Cardiac muscle cell (in vitro differentiated cells and primary cell): ENCODE measurements at regions not wholly inside any gene's neighbourhood (a gene's known extent, or its start where the extent isn't known, plus 50 kb on each side); places are given as distances from the start of the nearest gene placed in this dataset.

Experiments used
- DNase-seq, 2 donors: peaks; one replicate each; pipeline versions ENCODE4 v3.0.0 to v3.0.0-alpha.2; 2010 to 2017; ENCODE audit warnings: low read depth in 1 of 2, low spot score in 1 of 2
- H3K27ac ChIP-seq: fragments of 200-600 bp; sonication (generic); 2 replicates; pipeline ENCODE4 v1.5.1; 2016
- H3K27me3 ChIP-seq: fragments of 200-600 bp; sonication (generic); 2 replicates; pipeline ENCODE4 v1.6.0; 2016; ENCODE audit warnings: control low read depth
- H3K36me3 ChIP-seq: fragments of 200-600 bp; sonication (generic); 2 replicates; pipeline ENCODE4 v1.5.1; 2016; ENCODE audit warnings: control low read depth
- H3K4me1 ChIP-seq: fragments of 200-600 bp; sonication (generic); 2 replicates; pipeline ENCODE4 v1.8.1; 2017; ENCODE audit warnings: low read depth, mild to moderate bottlenecking, mixed run types
- H3K4me3 ChIP-seq: fragments of 200-600 bp; sonication (generic); 2 replicates; pipeline ENCODE4 v1.5.1; 2016; ENCODE audit warnings: mild to moderate bottlenecking
- H3K9me3 ChIP-seq: fragments of 200-600 bp; sonication (generic); 2 replicates; pipeline ENCODE4 v1.5.1; 2017; ENCODE audit warnings: low read depth, mild to moderate bottlenecking, control low read depth
- TF ChIP-seq, protein P1 (sequence below): IDR thresholded peaks from 2 replicates; pipeline ENCODE4 v1.5.1; 2012; ENCODE audit warnings: low read depth, mild to moderate bottlenecking, low read length

DNA sequence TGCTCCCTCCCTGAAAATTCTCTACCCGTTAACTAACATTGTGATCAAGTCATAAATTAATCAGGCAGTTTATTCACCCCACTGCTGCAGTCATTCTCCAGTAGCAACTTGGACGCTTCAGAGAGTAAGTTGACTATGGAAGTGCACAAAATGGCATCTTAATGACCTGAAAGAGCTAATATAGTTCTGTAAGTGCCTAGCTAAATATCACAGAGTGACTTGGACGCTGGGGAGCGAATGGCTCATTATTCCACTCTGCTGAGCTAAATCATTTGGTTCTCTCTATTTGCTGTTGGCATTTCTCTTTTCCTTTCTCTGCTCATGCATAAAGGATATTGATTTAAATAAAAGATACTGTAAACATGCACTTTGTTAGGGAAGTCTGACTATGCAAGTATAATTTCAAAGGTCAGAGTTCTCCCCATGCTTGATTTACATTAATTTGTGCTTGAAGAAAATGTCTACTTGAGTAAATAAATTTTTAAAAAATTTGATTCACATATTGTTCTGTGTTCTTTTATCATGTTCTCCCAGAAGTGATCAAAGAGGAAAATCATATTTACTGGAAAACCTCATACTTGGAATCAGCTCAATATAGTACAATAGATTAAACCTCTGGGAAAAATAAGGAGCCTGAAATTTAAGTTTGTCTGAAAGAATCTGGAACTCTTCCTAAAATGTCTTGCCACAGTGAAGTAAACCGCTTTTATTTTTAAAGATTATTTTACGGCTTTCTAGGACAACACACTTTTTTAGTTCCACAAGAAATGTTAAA, 169.5 kb upstream of the HAPLN1 start:
- Histone ChIP-seq H3K27me3 (no peaks in the 10 kb centered on the region), H3K36me3 (no peaks in the 10 kb centered on the region), H3K9me3 (no peaks in the 10 kb centered on the region), H3K27ac (no peak overlapping the region), H3K4me1 (no peaks in the 10 kb centered on the region), H3K4me3 (no peak overlapping the region)
- no peak for DNase-seq
- TF ChIP-seq, protein P1, sequence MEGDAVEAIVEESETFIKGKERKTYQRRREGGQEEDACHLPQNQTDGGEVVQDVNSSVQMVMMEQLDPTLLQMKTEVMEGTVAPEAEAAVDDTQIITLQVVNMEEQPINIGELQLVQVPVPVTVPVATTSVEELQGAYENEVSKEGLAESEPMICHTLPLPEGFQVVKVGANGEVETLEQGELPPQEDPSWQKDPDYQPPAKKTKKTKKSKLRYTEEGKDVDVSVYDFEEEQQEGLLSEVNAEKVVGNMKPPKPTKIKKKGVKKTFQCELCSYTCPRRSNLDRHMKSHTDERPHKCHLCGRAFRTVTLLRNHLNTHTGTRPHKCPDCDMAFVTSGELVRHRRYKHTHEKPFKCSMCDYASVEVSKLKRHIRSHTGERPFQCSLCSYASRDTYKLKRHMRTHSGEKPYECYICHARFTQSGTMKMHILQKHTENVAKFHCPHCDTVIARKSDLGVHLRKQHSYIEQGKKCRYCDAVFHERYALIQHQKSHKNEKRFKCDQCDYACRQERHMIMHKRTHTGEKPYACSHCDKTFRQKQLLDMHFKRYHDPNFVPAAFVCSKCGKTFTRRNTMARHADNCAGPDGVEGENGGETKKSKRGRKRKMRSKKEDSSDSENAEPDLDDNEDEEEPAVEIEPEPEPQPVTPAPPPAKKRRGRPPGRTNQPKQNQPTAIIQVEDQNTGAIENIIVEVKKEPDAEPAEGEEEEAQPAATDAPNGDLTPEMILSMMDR: no peak

DNA sequence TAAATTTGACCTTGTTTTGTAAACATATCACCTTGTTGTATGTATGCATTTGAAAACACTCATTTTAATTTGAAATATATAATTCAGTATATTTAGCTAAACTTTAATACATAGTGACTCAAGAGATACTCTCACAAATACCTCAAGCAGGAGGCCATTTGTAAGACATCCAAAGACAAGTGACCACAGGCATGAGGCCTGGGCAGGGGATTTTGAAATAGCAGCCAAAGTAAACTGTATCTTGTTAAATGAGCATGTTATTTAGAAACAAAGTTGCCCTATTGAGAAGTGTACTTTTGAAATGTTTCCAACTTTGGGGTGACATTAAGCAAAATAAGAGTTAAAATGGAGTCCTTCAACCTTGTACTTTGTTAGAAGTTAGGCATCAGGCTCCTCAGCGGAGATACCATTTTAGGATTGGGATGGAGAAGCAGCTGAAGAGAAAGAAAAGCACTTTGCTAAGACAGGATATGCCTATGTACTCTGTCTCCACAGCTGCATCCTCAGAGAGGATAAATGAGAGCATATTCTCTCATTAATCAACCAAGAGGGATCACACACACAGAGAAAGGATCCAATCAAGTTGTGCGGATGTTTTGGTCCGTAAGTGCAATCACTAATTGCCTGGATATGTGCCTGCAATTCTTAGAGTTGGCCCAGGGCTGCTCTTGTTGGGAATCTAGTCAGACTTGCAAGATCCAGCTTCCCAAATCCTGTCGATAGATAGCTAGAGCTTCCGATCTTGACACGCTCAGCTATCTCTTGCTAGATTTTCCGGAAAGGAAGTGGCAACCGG, 157.5 kb upstream of the HAPLN1 start:
- no peak overlapping the region for H3K27ac ChIP-seq
- no peak overlapping the region for H3K4me3 ChIP-seq
- H3K4me1 ChIP-seq: no peaks in the 10 kb centered on the region
- no peaks in the 10 kb centered on the region for H3K27me3 ChIP-seq
- TF ChIP-seq, protein P1: no peak
- no peaks in the 10 kb centered on the region for H3K9me3 ChIP-seq
- peak in 1 of 2 donors; percentile 75 for DNase-seq
- no peaks in the 10 kb centered on the region for H3K36me3 ChIP-seq

DNA sequence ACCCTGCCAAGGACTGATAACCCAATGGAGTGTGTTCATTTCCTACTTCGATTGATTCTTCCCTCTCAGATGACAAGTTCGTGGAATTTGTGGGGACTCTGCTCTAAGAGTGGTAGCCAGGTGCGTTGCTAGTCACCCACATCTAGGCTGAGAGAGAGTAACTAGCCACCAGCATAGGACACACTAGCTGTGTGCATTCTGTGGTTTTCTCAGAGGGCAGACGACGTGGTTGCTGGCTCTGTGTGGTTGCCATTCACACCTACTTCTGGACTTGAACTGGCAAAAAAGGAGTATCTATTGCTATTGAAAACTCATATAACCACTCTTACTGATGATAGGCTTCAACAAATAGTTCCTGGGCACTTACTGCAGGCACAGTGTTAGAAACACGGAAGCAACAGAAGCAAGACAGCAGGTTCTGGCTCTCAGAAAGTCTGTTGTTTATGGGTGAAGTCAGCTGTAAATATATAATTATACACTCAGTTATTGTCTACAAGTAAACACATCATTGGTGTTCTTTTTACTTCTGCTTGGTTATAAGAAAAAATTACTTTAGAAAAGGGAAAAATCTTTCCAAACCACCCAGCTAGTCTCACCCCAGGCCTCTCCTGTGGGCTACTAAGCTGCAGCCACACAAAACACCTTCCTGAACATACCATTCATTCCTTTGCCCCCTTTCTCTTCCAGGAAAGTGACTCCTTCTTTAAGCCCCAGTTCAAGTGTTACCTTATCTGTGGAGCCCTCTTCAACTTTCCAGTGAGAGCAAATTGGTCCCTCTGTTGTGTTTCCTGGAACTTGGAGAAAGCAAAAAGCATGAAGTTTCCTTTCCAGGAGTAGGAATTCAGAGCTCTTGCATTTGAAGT, 151.1 kb upstream of the HAPLN1 start:
- no peaks in the 10 kb centered on the region for H3K9me3 ChIP-seq
- H3K27ac ChIP-seq: peak overlapping the region; percentile 77
- H3K4me3 ChIP-seq: no peak overlapping the region
- TF ChIP-seq, protein P1: no peak
- H3K27me3 ChIP-seq: no peaks in the 10 kb centered on the region
- no peaks in the 10 kb centered on the region for H3K36me3 ChIP-seq
- DNase-seq: peak in 1 of 2 donors; percentile 57
- peaks cover 8% of the 10 kb centered on the region for H3K4me1 ChIP-seq

DNA sequence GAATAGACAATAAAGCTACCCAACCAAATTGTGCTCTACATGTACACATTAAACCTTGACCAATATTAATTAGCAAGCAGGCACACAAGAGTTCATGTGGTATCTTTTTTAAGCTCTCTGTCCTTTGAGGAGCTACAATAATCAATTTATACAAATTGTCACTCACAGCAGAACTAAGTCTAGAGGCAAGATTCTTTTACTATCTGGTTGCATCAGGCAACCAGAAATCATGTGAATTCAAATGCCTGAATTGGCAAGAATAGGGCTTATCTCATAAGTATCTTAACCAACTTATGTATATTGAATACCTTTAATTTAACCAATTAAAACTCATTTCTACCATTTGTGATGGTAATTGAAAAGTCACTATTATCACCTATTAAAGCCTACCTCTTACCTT, 145.5 kb upstream of the HAPLN1 start:
- peaks cover 4% of the 10 kb centered on the region for H3K4me1 ChIP-seq

DNA sequence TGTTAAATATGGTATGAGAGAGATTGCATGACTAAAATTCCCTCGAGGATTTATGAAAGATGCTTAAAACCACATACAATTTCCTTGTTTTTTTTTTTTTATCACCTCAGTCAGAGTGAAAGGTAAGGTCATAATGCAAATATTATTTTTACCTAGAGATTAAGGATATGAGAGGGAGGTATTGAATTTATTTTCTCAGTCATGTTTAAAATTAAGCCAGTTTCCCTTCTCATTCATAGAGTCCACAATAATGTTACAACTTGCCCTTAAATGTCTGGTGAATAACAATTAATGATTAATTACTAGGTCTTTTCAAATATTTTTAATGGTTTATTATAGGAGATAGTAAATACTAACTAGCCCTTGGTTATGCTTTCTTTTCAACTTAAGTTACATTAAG, 144.9 kb upstream of the HAPLN1 start:
- Histone ChIP-seq H3K9me3 (no peaks in the 10 kb centered on the region), H3K36me3 (no peaks in the 10 kb centered on the region), H3K4me3 (no peak overlapping the region), H3K27me3 (no peaks in the 10 kb centered on the region), H3K4me1 (peaks cover 4% of the 10 kb centered on the region), H3K27ac (no peak overlapping the region)
- TF ChIP-seq, protein P1: no peak
- DNase-seq: no peak

More for the DNA sequence above, 145.5 kb upstream of the HAPLN1 start:
- H3K27ac ChIP-seq: no peak overlapping the region
- H3K9me3 ChIP-seq: no peaks in the 10 kb centered on the region
- H3K4me3 ChIP-seq: no peak overlapping the region
- no peak for DNase-seq
- H3K27me3 ChIP-seq: no peaks in the 10 kb centered on the region
- TF ChIP-seq, protein P1: no peak
- H3K36me3 ChIP-seq: no peaks in the 10 kb centered on the region
